ENCODE measurements at regions not wholly inside any gene's neighbourhood (a gene's known extent, or its start where the extent isn't known, plus 50 kb on each side); places are given as distances from the start of the nearest gene placed in this dataset.

DNA sequence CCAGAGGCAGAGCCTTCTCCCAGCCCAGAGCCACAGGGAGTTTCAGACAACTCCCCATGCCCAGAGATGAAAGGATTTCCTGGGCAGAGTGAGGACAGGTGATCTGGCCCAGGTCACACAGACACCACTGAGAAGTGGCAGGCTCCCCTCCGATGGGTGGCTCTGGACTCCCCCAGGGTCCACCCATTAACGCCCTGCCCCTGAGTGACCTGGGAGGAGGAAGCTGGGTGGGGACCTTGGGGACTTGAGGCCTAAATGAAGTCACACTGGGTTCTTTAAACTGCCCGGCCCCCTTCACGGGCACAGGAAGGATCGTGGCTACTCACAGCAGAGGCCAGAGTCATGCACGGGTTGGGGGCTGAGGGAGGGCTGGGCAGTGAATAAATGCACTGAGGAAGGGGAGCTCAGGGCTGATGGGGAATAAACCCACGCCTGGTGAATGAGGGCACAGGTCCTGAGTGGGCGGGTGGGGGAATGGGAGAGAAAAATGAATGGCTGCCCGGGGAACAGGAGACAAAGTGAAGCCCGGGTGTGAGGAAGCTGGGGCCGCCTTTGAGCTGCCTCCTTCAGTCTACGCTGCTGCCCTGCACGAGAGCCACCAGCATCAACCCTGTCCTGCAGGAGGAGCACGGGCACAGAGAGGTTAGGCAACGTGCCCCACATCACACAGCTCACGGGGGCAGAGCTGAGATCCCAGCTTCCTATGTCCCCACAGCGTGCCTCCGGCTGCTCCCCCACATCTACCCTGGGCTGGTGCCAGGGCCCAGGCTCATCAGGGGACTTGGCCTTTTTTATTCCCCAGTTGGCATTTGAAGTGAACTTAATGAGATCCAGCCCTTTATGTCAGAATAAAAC, 404.3 kb downstream of the MATN1 start:
- H3K27me3 ChIP-seq (replicated peaks; ENCODE audit: control insufficient read depth, insufficient read depth, low read length, poor library complexity, severe bottlenecking), result no peaks in the 10 kb centered on the region

DNA sequence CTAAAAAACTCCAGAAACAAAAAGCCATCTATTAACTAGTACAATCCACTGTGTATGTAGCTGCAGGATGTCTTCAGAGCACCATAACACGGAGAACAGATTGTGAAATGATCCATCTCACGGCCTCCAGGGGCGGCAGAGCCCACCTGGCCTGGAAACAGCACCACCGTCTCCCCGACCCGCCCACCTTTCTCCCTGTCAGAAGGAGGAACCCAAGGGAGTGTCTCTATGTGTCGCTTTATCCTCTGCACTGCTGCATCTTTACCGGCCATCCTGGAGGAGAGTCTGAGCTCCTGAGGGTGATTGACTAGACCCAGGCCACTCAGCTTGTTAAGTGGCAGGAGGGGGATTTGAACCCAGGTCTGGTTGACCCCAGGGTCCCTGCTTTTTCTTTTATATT, 405.0 kb downstream of the MATN1 start:
- Histone ChIP-seq H3K36me3 (ENCODE audit: control insufficient read depth, insufficient read depth, low read length) (no peaks in the 10 kb centered on the region), H3K27ac (ENCODE audit: insufficient read depth, low read length, poor library complexity, severe bottlenecking) (no peak overlapping the region), H3K4me1 (ENCODE audit: control insufficient read depth, insufficient read depth, low read length, poor library complexity, severe bottlenecking) (no peaks in the 10 kb centered on the region), H3K9me3 (ENCODE audit: control insufficient read depth, low read length) (no peaks in the 10 kb centered on the region), H3K4me3 (ENCODE audit: insufficient read depth, low read depth, low read length, poor library complexity, severe bottlenecking) (no peak overlapping the region), H3K27me3 (replicated peaks; ENCODE audit: control insufficient read depth, insufficient read depth, low read length, poor library complexity, severe bottlenecking) (no peaks in the 10 kb centered on the region)
- DNase-seq, result no peak

More for the DNA sequence above, 404.3 kb downstream of the MATN1 start:
- DNase-seq, result no peak
- no peaks in the 10 kb centered on the region for H3K36me3 ChIP-seq (ENCODE audit: control insufficient read depth, insufficient read depth, low read length)
- H3K27ac ChIP-seq (ENCODE audit: insufficient read depth, low read length, poor library complexity, severe bottlenecking), result no peak overlapping the region
- no peaks in the 10 kb centered on the region for H3K4me1 ChIP-seq (ENCODE audit: control insufficient read depth, insufficient read depth, low read length, poor library complexity, severe bottlenecking)
- H3K9me3 ChIP-seq (ENCODE audit: control insufficient read depth, low read length), result no peaks in the 10 kb centered on the region
- no peak overlapping the region for H3K4me3 ChIP-seq (ENCODE audit: insufficient read depth, low read depth, low read length, poor library complexity, severe bottlenecking)

GRCh38 chr1:30317921-30318320, 405.5 kb downstream of the MATN1 start:
- Histone ChIP-seq H3K4me1 (ENCODE audit: control insufficient read depth, insufficient read depth, low read length, poor library complexity, severe bottlenecking) (no peaks in the 10 kb centered on the region), H3K27me3 (replicated peaks; ENCODE audit: control insufficient read depth, insufficient read depth, low read length, poor library complexity, severe bottlenecking) (no peaks in the 10 kb centered on the region)
- DNase-seq, result no peak

DNA sequence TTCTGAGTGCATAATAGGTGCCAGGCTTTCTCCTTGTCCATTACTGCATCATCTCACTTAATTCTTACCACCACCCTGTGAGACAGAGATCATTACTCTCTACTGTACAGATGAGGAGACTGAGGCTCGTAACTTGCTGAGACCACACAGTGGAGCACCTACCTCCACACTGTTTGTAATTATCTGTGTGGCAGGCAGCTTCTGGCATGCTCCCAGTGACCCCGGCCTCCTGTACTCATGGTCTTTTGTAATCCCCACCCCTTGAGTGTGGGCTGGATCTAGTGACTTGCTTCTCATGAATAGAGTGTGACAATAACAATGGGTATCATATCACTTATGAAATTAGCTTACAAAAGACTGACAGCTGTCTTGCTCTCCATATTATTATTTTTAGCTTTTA, 407.3 kb downstream of the MATN1 start:
- H3K36me3 ChIP-seq (ENCODE audit: control insufficient read depth, insufficient read depth, low read length), result no peaks in the 10 kb centered on the region
- H3K27ac ChIP-seq (ENCODE audit: insufficient read depth, low read length, poor library complexity, severe bottlenecking), result no peak overlapping the region
- H3K9me3 ChIP-seq (ENCODE audit: control insufficient read depth, low read length), result no peaks in the 10 kb centered on the region
- no peaks in the 10 kb centered on the region for H3K4me1 ChIP-seq (ENCODE audit: control insufficient read depth, insufficient read depth, low read length, poor library complexity, severe bottlenecking)
- no peaks in the 10 kb centered on the region for H3K27me3 ChIP-seq (replicated peaks; ENCODE audit: control insufficient read depth, insufficient read depth, low read length, poor library complexity, severe bottlenecking)
- H3K4me3 ChIP-seq (ENCODE audit: insufficient read depth, low read depth, low read length, poor library complexity, severe bottlenecking), result no peak overlapping the region
- no peak for DNase-seq

More at GRCh38 chr1:30317921-30318320, 405.5 kb downstream of the MATN1 start:
- no peaks in the 10 kb centered on the region for H3K9me3 ChIP-seq (ENCODE audit: control insufficient read depth, low read length)
- H3K27ac ChIP-seq (ENCODE audit: insufficient read depth, low read length, poor library complexity, severe bottlenecking), result no peak overlapping the region
- H3K36me3 ChIP-seq (ENCODE audit: control insufficient read depth, insufficient read depth, low read length), result no peaks in the 10 kb centered on the region
- no peak overlapping the region for H3K4me3 ChIP-seq (ENCODE audit: insufficient read depth, low read depth, low read length, poor library complexity, severe bottlenecking)

GRCh38 chr1:30315185-30315960, 408.0 kb downstream of the MATN1 start:
- Histone ChIP-seq H3K36me3 (ENCODE audit: control insufficient read depth, insufficient read depth, low read length) (no peaks in the 10 kb centered on the region), H3K27me3 (replicated peaks; ENCODE audit: control insufficient read depth, insufficient read depth, low read length, poor library complexity, severe bottlenecking) (no peaks in the 10 kb centered on the region), H3K27ac (ENCODE audit: insufficient read depth, low read length, poor library complexity, severe bottlenecking) (no peak overlapping the region), H3K4me1 (ENCODE audit: control insufficient read depth, insufficient read depth, low read length, poor library complexity, severe bottlenecking) (no peaks in the 10 kb centered on the region), H3K9me3 (ENCODE audit: control insufficient read depth, low read length) (no peaks in the 10 kb centered on the region), H3K4me3 (ENCODE audit: insufficient read depth, low read depth, low read length, poor library complexity, severe bottlenecking) (no peak overlapping the region)
- DNase-seq, result no peak

DNA sequence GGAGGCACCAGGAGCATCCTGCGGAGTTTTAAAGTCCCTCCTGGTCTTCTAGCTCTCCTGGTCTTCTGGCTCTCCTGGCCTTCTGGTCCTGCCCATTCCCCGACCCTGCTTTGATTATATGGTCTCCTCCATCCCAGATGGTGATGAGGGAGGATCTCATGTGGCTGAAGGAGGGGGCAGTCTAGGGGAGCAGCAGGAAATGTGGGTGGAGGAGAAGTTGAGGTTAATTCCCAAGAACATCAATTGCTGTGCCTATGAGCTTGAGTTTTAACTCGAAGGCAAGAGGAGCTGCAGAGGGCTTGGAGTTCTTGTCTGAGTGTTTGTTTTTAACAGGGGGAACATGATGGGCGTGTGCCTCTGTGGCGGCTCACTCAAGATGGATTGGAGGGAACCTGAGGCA, 408.8 kb downstream of the MATN1 start:
- Histone ChIP-seq H3K4me3 (ENCODE audit: insufficient read depth, low read depth, low read length, poor library complexity, severe bottlenecking) (no peak overlapping the region), H3K4me1 (ENCODE audit: control insufficient read depth, insufficient read depth, low read length, poor library complexity, severe bottlenecking) (no peaks in the 10 kb centered on the region), H3K9me3 (ENCODE audit: control insufficient read depth, low read length) (no peaks in the 10 kb centered on the region), H3K27me3 (replicated peaks; ENCODE audit: control insufficient read depth, insufficient read depth, low read length, poor library complexity, severe bottlenecking) (no peaks in the 10 kb centered on the region), H3K36me3 (ENCODE audit: control insufficient read depth, insufficient read depth, low read length) (no peaks in the 10 kb centered on the region), H3K27ac (ENCODE audit: insufficient read depth, low read length, poor library complexity, severe bottlenecking) (no peak overlapping the region)
- no peak for DNase-seq

DNA sequence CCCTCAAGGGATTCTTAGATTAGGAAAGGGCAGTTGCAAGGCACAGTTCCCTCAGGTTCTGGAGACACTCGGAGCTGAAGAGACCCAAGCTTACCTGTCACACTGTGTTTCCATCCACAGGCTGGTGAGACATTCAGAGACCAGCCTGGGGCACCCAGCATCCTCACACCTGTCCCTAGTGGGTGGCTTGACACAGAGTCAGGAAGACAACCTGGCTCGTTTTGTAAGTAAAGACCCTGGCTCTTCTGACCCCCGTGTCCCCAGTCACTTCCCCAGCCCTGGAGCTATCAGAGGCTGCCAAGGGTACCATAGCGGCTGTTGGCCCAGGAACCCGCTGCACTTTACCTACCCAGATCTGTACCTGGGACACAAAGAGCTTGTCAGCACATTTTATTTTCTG, 409.8 kb downstream of the MATN1 start:
- Histone ChIP-seq H3K27ac (ENCODE audit: insufficient read depth, low read length, poor library complexity, severe bottlenecking) (no peak overlapping the region), H3K4me1 (ENCODE audit: control insufficient read depth, insufficient read depth, low read length, poor library complexity, severe bottlenecking) (no peaks in the 10 kb centered on the region), H3K36me3 (ENCODE audit: control insufficient read depth, insufficient read depth, low read length) (no peaks in the 10 kb centered on the region), H3K9me3 (ENCODE audit: control insufficient read depth, low read length) (no peaks in the 10 kb centered on the region), H3K4me3 (ENCODE audit: insufficient read depth, low read depth, low read length, poor library complexity, severe bottlenecking) (no peak overlapping the region), H3K27me3 (replicated peaks; ENCODE audit: control insufficient read depth, insufficient read depth, low read length, poor library complexity, severe bottlenecking) (no peaks in the 10 kb centered on the region)
- no peak for DNase-seq

DNA sequence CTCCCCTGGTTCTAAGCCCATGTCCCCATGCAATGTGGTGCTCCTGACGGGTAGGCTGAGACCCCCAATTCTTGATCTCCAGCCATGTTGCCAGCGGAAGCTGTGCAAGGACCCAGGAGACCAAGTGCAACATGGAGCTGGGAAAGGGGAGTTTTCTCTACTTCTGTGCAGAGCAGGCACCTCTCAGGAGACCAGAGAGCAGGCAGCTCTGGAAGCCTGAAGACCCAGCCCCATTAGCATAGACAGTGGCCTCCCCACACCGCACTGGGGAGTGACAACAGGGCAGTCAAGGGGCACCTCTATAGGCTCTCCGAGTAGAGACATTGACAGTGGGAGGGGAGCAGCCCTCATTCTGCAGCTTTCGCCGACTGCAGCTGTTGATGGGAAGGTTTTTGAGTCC, 410.2 kb downstream of the MATN1 start:
- Histone ChIP-seq H3K36me3 (ENCODE audit: control insufficient read depth, insufficient read depth, low read length) (no peaks in the 10 kb centered on the region), H3K9me3 (ENCODE audit: control insufficient read depth, low read length) (no peaks in the 10 kb centered on the region), H3K27me3 (replicated peaks; ENCODE audit: control insufficient read depth, insufficient read depth, low read length, poor library complexity, severe bottlenecking) (no peaks in the 10 kb centered on the region), H3K4me3 (ENCODE audit: insufficient read depth, low read depth, low read length, poor library complexity, severe bottlenecking) (no peak overlapping the region), H3K4me1 (ENCODE audit: control insufficient read depth, insufficient read depth, low read length, poor library complexity, severe bottlenecking) (no peaks in the 10 kb centered on the region), H3K27ac (ENCODE audit: insufficient read depth, low read length, poor library complexity, severe bottlenecking) (no peak overlapping the region)
- DNase-seq, result no peak

GRCh38 chr1:30312226-30312625, 411.2 kb downstream of the MATN1 start:
- no peak for DNase-seq
- H3K27me3 ChIP-seq (replicated peaks; ENCODE audit: control insufficient read depth, insufficient read depth, low read length, poor library complexity, severe bottlenecking), result no peaks in the 10 kb centered on the region

DNA sequence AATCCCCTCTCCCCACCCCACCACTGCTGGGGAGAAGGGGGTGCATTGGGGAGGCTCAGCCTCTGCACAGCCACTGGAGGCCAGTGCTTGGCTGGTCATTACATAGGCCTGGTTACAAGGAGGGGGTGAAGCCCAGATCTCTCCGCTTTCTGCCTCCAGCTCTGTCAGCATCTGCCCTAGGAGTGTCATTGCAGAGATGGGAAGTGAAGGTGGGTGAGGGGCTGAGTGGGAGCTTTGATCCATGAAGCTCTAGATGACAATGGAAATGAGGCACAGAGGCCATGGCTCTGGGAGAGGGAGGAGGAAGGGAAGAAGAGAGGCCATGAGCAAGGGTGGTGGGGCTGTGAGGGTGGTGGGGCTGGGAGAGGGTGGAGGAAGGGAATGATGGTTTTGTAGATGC, 411.6 kb downstream of the MATN1 start:
- H3K27me3 ChIP-seq (replicated peaks; ENCODE audit: control insufficient read depth, insufficient read depth, low read length, poor library complexity, severe bottlenecking), result no peaks in the 10 kb centered on the region
- no peak for DNase-seq
- no peaks in the 10 kb centered on the region for H3K9me3 ChIP-seq (ENCODE audit: control insufficient read depth, low read length)
- no peak overlapping the region for H3K4me3 ChIP-seq (ENCODE audit: insufficient read depth, low read depth, low read length, poor library complexity, severe bottlenecking)
- H3K4me1 ChIP-seq (ENCODE audit: control insufficient read depth, insufficient read depth, low read length, poor library complexity, severe bottlenecking), result no peaks in the 10 kb centered on the region
- no peak overlapping the region for H3K27ac ChIP-seq (ENCODE audit: insufficient read depth, low read length, poor library complexity, severe bottlenecking)
- no peaks in the 10 kb centered on the region for H3K36me3 ChIP-seq (ENCODE audit: control insufficient read depth, insufficient read depth, low read length)

More at GRCh38 chr1:30312226-30312625, 411.2 kb downstream of the MATN1 start:
- Histone ChIP-seq H3K4me3 (ENCODE audit: insufficient read depth, low read depth, low read length, poor library complexity, severe bottlenecking) (no peak overlapping the region), H3K9me3 (ENCODE audit: control insufficient read depth, low read length) (no peaks in the 10 kb centered on the region), H3K36me3 (ENCODE audit: control insufficient read depth, insufficient read depth, low read length) (no peaks in the 10 kb centered on the region), H3K27ac (ENCODE audit: insufficient read depth, low read length, poor library complexity, severe bottlenecking) (no peak overlapping the region), H3K4me1 (ENCODE audit: control insufficient read depth, insufficient read depth, low read length, poor library complexity, severe bottlenecking) (no peaks in the 10 kb centered on the region)
